Thymus (tissue), 11 donors: ENCODE measurements at regions not wholly inside any gene's neighbourhood (a gene's known extent, or its start where the extent isn't known, plus 50 kb on each side); places are given as distances from the start of the nearest gene placed in this dataset.
A peak's percentile ranks its signal among the peaks of the same experiment; 100 is the strongest.

Experiments
- DNase-seq, 9 donors: peaks; one replicate each; pipeline ENCODE4 v3.0.0-alpha.2; 2013; ENCODE audit warnings: low spot score in 9 of 9, low read depth in 6 of 9, missing footprints in 1 of 9
- H3K27ac ChIP-seq, 2 donors: one replicate each; pipeline ENCODE4 v1.5.1; 2013; ENCODE audit warnings: control low read depth in 1 of 2, low read depth in 1 of 2, low read length in 1 of 2, mild to moderate bottlenecking in 1 of 2, moderate library complexity in 1 of 2
- H3K27me3 ChIP-seq, 2 donors: one replicate each; pipeline ENCODE4 v1.5.1; 2013; ENCODE audit warnings: low read length in 1 of 2; ENCODE audit not compliant: control insufficient read depth in 2 of 2, insufficient read depth in 1 of 2
- H3K36me3 ChIP-seq, 2 donors: one replicate each; pipeline ENCODE4 v1.5.1; 2013; ENCODE audit warnings: low read length in 1 of 2, mild to moderate bottlenecking in 1 of 2, moderate library complexity in 1 of 2; ENCODE audit not compliant: control insufficient read depth in 2 of 2, insufficient read depth in 2 of 2
- H3K4me1 ChIP-seq, 2 donors: one replicate each; pipeline ENCODE4 v1.5.1; 2013; ENCODE audit warnings: low read length in 2 of 2; ENCODE audit not compliant: control insufficient read depth in 2 of 2, insufficient read depth in 2 of 2
- H3K4me3 ChIP-seq, 2 donors: one replicate each; pipeline ENCODE4 v1.5.1; 2013; ENCODE audit warnings: low read length in 2 of 2, control low read depth in 1 of 2, mild to moderate bottlenecking in 1 of 2
- H3K9me3 ChIP-seq, 2 donors: one replicate each; pipeline ENCODE4 v1.5.1; 2013; ENCODE audit warnings: low read length in 1 of 2, mild to moderate bottlenecking in 1 of 2; ENCODE audit not compliant: control insufficient read depth in 2 of 2, insufficient read depth in 1 of 2
- WGBS: extraction: QIAGEN DNeasy Blood & Tissue Kit; methylation state at CpG from one replicate; pipeline ENCODE4 v1.1.7; 2013; 5-methylcytosine and 5-hydroxymethylcytosine counted together
- donor health status: healthy.

GRCh38 chr5:125411071-125411743 is 664.8 kb upstream of the ZNF608 start:
- 58% methylated on average over 4 of the region's 4 CpGs for WGBS
- H3K9me3 ChIP-seq, result no peaks in the 10 kb centered on the region
- H3K27me3 ChIP-seq, result no peaks in the 10 kb centered on the region
- H3K27ac ChIP-seq, result peak overlapping the region; percentile 46 to 65
- DNase-seq, result no peak
- peaks cover 0 to 15% of the 10 kb centered on the region in 2 donors for H3K4me1 ChIP-seq
- no peak overlapping the region for H3K4me3 ChIP-seq
- H3K36me3 ChIP-seq, result no peaks in the 10 kb centered on the region

- Histone ChIP-seq H3K36me3 (no peaks in the 10 kb centered on the region), H3K27ac (peak overlapping the region; percentile 53 to 65), H3K9me3 (no peaks in the 10 kb centered on the region), H3K27me3 (no peaks in the 10 kb centered on the region), H3K4me1 (peaks cover 0 to 15% of the 10 kb centered on the region in 2 donors), H3K4me3 (no peak overlapping the region)
- DNase-seq, result peak in 3 of 9 donors; percentile 4 to 34 (median 6)
- WGBS, result 63% methylated on average over 16 of the region's 16 CpGs
Measured at GRCh38 chr5:125411744-125412560, 665.5 kb upstream of the ZNF608 start.

GRCh38 chr5:125412561-125413495 is 666.4 kb upstream of the ZNF608 start:
- DNase-seq, result peak in 5 of 9 donors; percentile 7 to 51 (median 15)
- H3K9me3 ChIP-seq, result no peaks in the 10 kb centered on the region
- WGBS, result 46% methylated on average over 14 of the region's 14 CpGs
- H3K36me3 ChIP-seq, result no peaks in the 10 kb centered on the region
- peak overlapping the region in 1 of 2 donors; percentile 65 for H3K27ac ChIP-seq
- H3K27me3 ChIP-seq, result no peaks in the 10 kb centered on the region
- H3K4me1 ChIP-seq, result peaks cover 0 to 15% of the 10 kb centered on the region in 2 donors
- H3K4me3 ChIP-seq, result no peak overlapping the region

GRCh38 chr5:125413496-125414274 is 667.2 kb upstream of the ZNF608 start:
- Histone ChIP-seq H3K4me1 (peaks cover 0 to 15% of the 10 kb centered on the region in 2 donors), H3K9me3 (no peaks in the 10 kb centered on the region), H3K4me3 (no peak overlapping the region), H3K36me3 (no peaks in the 10 kb centered on the region), H3K27me3 (no peaks in the 10 kb centered on the region), H3K27ac (no peak overlapping the region)
- 96% methylated on average over 3 of the region's 3 CpGs for WGBS
- DNase-seq, result no peak

GRCh38 chr5:125415126-125415525 is 668.7 kb upstream of the ZNF608 start:
- Histone ChIP-seq H3K27me3 (no peaks in the 10 kb centered on the region), H3K36me3 (no peaks in the 10 kb centered on the region), H3K9me3 (no peaks in the 10 kb centered on the region), H3K4me1 (peaks cover 0 to 15% of the 10 kb centered on the region in 2 donors), H3K4me3 (no peak overlapping the region), H3K27ac (no peak overlapping the region)
- DNase-seq, result no peak
- 96% methylated on average over 6 of the region's 6 CpGs for WGBS

GRCh38 chr5:125416055-125416454 is 669.6 kb upstream of the ZNF608 start:
- 91% methylated on average over 2 of the region's 2 CpGs for WGBS
- Histone ChIP-seq H3K36me3 (no peaks in the 10 kb centered on the region), H3K4me1 (peaks cover 0 to 14% of the 10 kb centered on the region in 2 donors), H3K27ac (no peak overlapping the region), H3K4me3 (no peak overlapping the region), H3K27me3 (no peaks in the 10 kb centered on the region), H3K9me3 (no peaks in the 10 kb centered on the region)
- no peak for DNase-seq

- no peaks in the 10 kb centered on the region for H3K36me3 ChIP-seq
- 97% methylated on average over 2 of the region's 2 CpGs for WGBS
- H3K4me3 ChIP-seq, result no peak overlapping the region
- no peaks in the 10 kb centered on the region for H3K27me3 ChIP-seq
- no peak for DNase-seq
- no peaks in the 10 kb centered on the region for H3K4me1 ChIP-seq
- H3K9me3 ChIP-seq, result no peaks in the 10 kb centered on the region
- no peak overlapping the region for H3K27ac ChIP-seq
Measured at GRCh38 chr5:125421006-125421405, 674.6 kb upstream of the ZNF608 start.

- Histone ChIP-seq H3K27ac (no peak overlapping the region), H3K27me3 (no peaks in the 10 kb centered on the region), H3K4me3 (no peak overlapping the region), H3K36me3 (no peaks in the 10 kb centered on the region), H3K4me1 (no peaks in the 10 kb centered on the region), H3K9me3 (no peaks in the 10 kb centered on the region)
- WGBS, result 87% methylated on average over 5 of the region's 5 CpGs
- no peak for DNase-seq
Measured at GRCh38 chr5:125422342-125422741, 675.9 kb upstream of the ZNF608 start.
